Activated naive CD4-positive, alpha-beta T cell treated with anti-CD3 and anti-CD28 coated beads, Interleukin-2, amount 10 ng/mL, durations not matched to agents 7 days and 5 days (primary cell): ENCODE measurements at regions not wholly inside any gene's neighbourhood (a gene's known extent, or its start where the extent isn't known, plus 50 kb on each side); places are given as distances from the start of the nearest gene placed in this dataset.
"Not testable (repeated sequence)": the region's sequence is repeated elsewhere in the genome, so short reads cannot be mapped to it uniquely, and the experiment has no call there.

Experiments used
- CTCF ChIA-PET: fragments of 350-600 bp; sonication (Branson Sonifier 250); formaldehyde crosslinking; loops from one replicate; lab custom pipeline; 2021; ENCODE audit warnings: antibody characterized with exemption; lab: Charles Lee
- DNase-seq: peaks from one replicate; pipeline ENCODE4 v3.0.0-alpha.2; 2020
- H3K27ac Mint-ChIP-seq: one replicate; pipeline ENCODE4 v1.8.0; 2021; ENCODE audit warnings: mild to moderate bottlenecking, moderate library complexity, mixed read lengths
- H3K27me3 Mint-ChIP-seq: one replicate; pipeline ENCODE4 v1.8.0; 2021; ENCODE audit warnings: mild to moderate bottlenecking, mixed read lengths
- H3K36me3 Mint-ChIP-seq: one replicate; pipeline ENCODE4 v1.8.0; 2021; ENCODE audit warnings: mixed read lengths
- H3K4me1 Mint-ChIP-seq: one replicate; pipeline ENCODE4 v1.8.0; 2021; ENCODE audit warnings: mixed read lengths
- H3K4me3 Mint-ChIP-seq: one replicate; pipeline ENCODE4 v1.8.0; 2021; ENCODE audit warnings: mild to moderate bottlenecking, moderate library complexity, mixed read lengths
- H3K9me3 Mint-ChIP-seq: one replicate; pipeline ENCODE4 v1.8.0; 2021; ENCODE audit warnings: mixed read lengths

GRCh38 chr6:134787261-134787877 lies 162.5 kb downstream of the ALDH8A1 start:
- H3K4me1 Mint-ChIP-seq = no peaks in the 10 kb centered on the region
- CTCF ChIA-PET = interaction anchor here (1.3 kb wide), 1 partner anchor 67 kb away, joined by 3 read pairs; no protein-coding TSS in a partner anchor
- DNase-seq = no peak
- no peaks in the 10 kb centered on the region for H3K36me3 Mint-ChIP-seq
- no peaks in the 10 kb centered on the region for H3K27me3 Mint-ChIP-seq
- peaks cover 18% of the 10 kb centered on the region for H3K9me3 Mint-ChIP-seq
- no peak overlapping the region for H3K4me3 Mint-ChIP-seq
- H3K27ac Mint-ChIP-seq = no peak overlapping the region

- Mint-ChIP-seq H3K27me3 (no peaks in the 10 kb centered on the region), H3K27ac (no peak overlapping the region), H3K4me3 (no peak overlapping the region), H3K9me3 (peaks cover 3% of the 10 kb centered on the region), H3K4me1 (no peaks in the 10 kb centered on the region), H3K36me3 (no peaks in the 10 kb centered on the region)
- CTCF ChIA-PET = no interaction called here
- no peak for DNase-seq
These were observed 165.6 kb downstream of the ALDH8A1 start for GRCh38 chr6:134784336-134784735.

GRCh38 chr6:134778431-134778830 lies 171.5 kb downstream of the ALDH8A1 start:
- H3K9me3 Mint-ChIP-seq = peaks cover 3% of the 10 kb centered on the region
- no peaks in the 10 kb centered on the region for H3K4me1 Mint-ChIP-seq
- no peak overlapping the region for H3K4me3 Mint-ChIP-seq
- H3K27me3 Mint-ChIP-seq = no peaks in the 10 kb centered on the region
- no peak overlapping the region for H3K27ac Mint-ChIP-seq
- no peaks in the 10 kb centered on the region for H3K36me3 Mint-ChIP-seq
- no peak for DNase-seq
- CTCF ChIA-PET = no interaction called here

GRCh38 chr6:134774201-134774638 lies 175.7 kb downstream of the ALDH8A1 start:
- CTCF ChIA-PET = no interaction called here
- H3K4me1 Mint-ChIP-seq = no peaks in the 10 kb centered on the region
- H3K27ac Mint-ChIP-seq = no peak overlapping the region
- H3K9me3 Mint-ChIP-seq = no peaks in the 10 kb centered on the region
- no peaks in the 10 kb centered on the region for H3K36me3 Mint-ChIP-seq
- no peak overlapping the region for H3K4me3 Mint-ChIP-seq
- no peak for DNase-seq
- H3K27me3 Mint-ChIP-seq = no peaks in the 10 kb centered on the region

GRCh38 chr6:134772671-134773360 lies 177.1 kb downstream of the ALDH8A1 start:
- H3K27me3 Mint-ChIP-seq = no peaks in the 10 kb centered on the region
- H3K36me3 Mint-ChIP-seq = no peaks in the 10 kb centered on the region
- no peaks in the 10 kb centered on the region for H3K4me1 Mint-ChIP-seq
- no peak overlapping the region for H3K27ac Mint-ChIP-seq
- no peak overlapping the region for H3K4me3 Mint-ChIP-seq
- CTCF ChIA-PET = interaction anchor here (0.7 kb wide), 2 partner anchors 383 to 608 kb away, joined by 3 read pairs; no protein-coding TSS in a partner anchor
- no peaks in the 10 kb centered on the region for H3K9me3 Mint-ChIP-seq
- DNase-seq = no peak

GRCh38 chr6:134768931-134769330 lies 181.0 kb downstream of the ALDH8A1 start:
- H3K27me3 Mint-ChIP-seq = no peaks in the 10 kb centered on the region
- CTCF ChIA-PET = no interaction called here

GRCh38 chr6:134766497-134766896 lies 183.4 kb downstream of the ALDH8A1 start:
- Mint-ChIP-seq H3K4me1 (no peaks in the 10 kb centered on the region), H3K27ac (no peak overlapping the region), H3K36me3 (no peaks in the 10 kb centered on the region), H3K9me3 (no peaks in the 10 kb centered on the region), H3K4me3 (no peak overlapping the region), H3K27me3 (no peaks in the 10 kb centered on the region)
- CTCF ChIA-PET = interaction anchor here (1.0 kb wide), 1 partner anchor 174 kb away, joined by 3 read pairs; no protein-coding TSS in a partner anchor
- no peak for DNase-seq

More at GRCh38 chr6:134768931-134769330, 181.0 kb downstream of the ALDH8A1 start:
- no peaks in the 10 kb centered on the region for H3K9me3 Mint-ChIP-seq
- H3K36me3 Mint-ChIP-seq = no peaks in the 10 kb centered on the region
- no peak overlapping the region for H3K27ac Mint-ChIP-seq
- DNase-seq = no peak
- H3K4me3 Mint-ChIP-seq = no peak overlapping the region
- H3K4me1 Mint-ChIP-seq = no peaks in the 10 kb centered on the region

- CTCF ChIA-PET = no interaction called here
- Mint-ChIP-seq H3K4me1 (no peaks in the 10 kb centered on the region), H3K27ac (no peak overlapping the region), H3K27me3 (no peaks in the 10 kb centered on the region), H3K4me3 (no peak overlapping the region), H3K9me3 (no peaks in the 10 kb centered on the region), H3K36me3 (no peaks in the 10 kb centered on the region)
- no peak for DNase-seq
These were observed 185.2 kb downstream of the ALDH8A1 start for GRCh38 chr6:134764741-134765140.

GRCh38 chr6:134763575-134763974 lies 186.3 kb downstream of the ALDH8A1 start:
- not testable (repeated sequence) for H3K4me3 Mint-ChIP-seq, H3K36me3 Mint-ChIP-seq, H3K27me3 Mint-ChIP-seq, H3K27ac Mint-ChIP-seq, H3K9me3 Mint-ChIP-seq, H3K4me1 Mint-ChIP-seq, DNase-seq
- CTCF ChIA-PET = interaction anchor here (1.4 kb wide), 1 partner anchor 640 kb away, joined by 3 read pairs; no protein-coding TSS in a partner anchor

GRCh38 chr6:134758621-134759020 lies 191.3 kb downstream of the ALDH8A1 start:
- Mint-ChIP-seq H3K4me3 (no peak overlapping the region), H3K27ac (no peak overlapping the region), H3K27me3 (peaks cover 12% of the 10 kb centered on the region), H3K9me3 (no peaks in the 10 kb centered on the region), H3K36me3 (no peaks in the 10 kb centered on the region), H3K4me1 (no peaks in the 10 kb centered on the region)
- DNase-seq = no peak
- CTCF ChIA-PET = no interaction called here

- Mint-ChIP-seq H3K9me3 (no peaks in the 10 kb centered on the region), H3K4me1 (no peaks in the 10 kb centered on the region), H3K4me3 (no peak overlapping the region), H3K27ac (no peak overlapping the region), H3K27me3 (peaks cover 12% of the 10 kb centered on the region), H3K36me3 (no peaks in the 10 kb centered on the region)
- CTCF ChIA-PET = no interaction called here
- DNase-seq = no peak
These were observed 192.0 kb downstream of the ALDH8A1 start for GRCh38 chr6:134757911-134758361.

GRCh38 chr6:134756374-134757025 lies 193.4 kb downstream of the ALDH8A1 start:
- CTCF ChIA-PET = no interaction called here
- Mint-ChIP-seq H3K9me3 (no peaks in the 10 kb centered on the region), H3K36me3 (no peaks in the 10 kb centered on the region)

GRCh38 chr6:134754013-134754690 lies 195.7 kb downstream of the ALDH8A1 start:
- Mint-ChIP-seq H3K4me1 (no peaks in the 10 kb centered on the region), H3K27me3 (peaks cover 12% of the 10 kb centered on the region), H3K4me3 (no peak overlapping the region), H3K36me3 (no peaks in the 10 kb centered on the region), H3K9me3 (no peaks in the 10 kb centered on the region), H3K27ac (no peak overlapping the region)
- CTCF ChIA-PET = no interaction called here
- no peak for DNase-seq

More at GRCh38 chr6:134756374-134757025, 193.4 kb downstream of the ALDH8A1 start:
- no peak overlapping the region for H3K4me3 Mint-ChIP-seq
- H3K4me1 Mint-ChIP-seq = no peaks in the 10 kb centered on the region
- no peak for DNase-seq
- no peak overlapping the region for H3K27ac Mint-ChIP-seq
- peaks cover 12% of the 10 kb centered on the region for H3K27me3 Mint-ChIP-seq

- CTCF ChIA-PET = no interaction called here
- Mint-ChIP-seq H3K27me3 (peaks cover 9% of the 10 kb centered on the region), H3K36me3 (no peaks in the 10 kb centered on the region), H3K27ac (no peak overlapping the region), H3K4me1 (no peaks in the 10 kb centered on the region), H3K4me3 (no peak overlapping the region), H3K9me3 (no peaks in the 10 kb centered on the region)
- DNase-seq = no peak
These were observed 196.9 kb downstream of the ALDH8A1 start for GRCh38 chr6:134753001-134753400.
